Left ventricle myocardium inferior (tissue), 1 donor: ENCODE measurements at regions not wholly inside any gene's neighbourhood (a gene's known extent, or its start where the extent isn't known, plus 50 kb on each side); places are given as distances from the start of the nearest gene placed in this dataset.

ENCODE experiments used
- DNase-seq: peaks from one replicate; pipeline ENCODE4 v3.0.0-alpha.2; 2020
- H3K27ac ChIP-seq: fragments of 200-600 bp; replicated peaks from 2 replicates; pipeline ENCODE4 v1.8.0; 2021
- H3K27me3 ChIP-seq: fragments of 200-600 bp; 2 replicates; pipeline ENCODE4 v1.8.0; 2021; ENCODE audit warnings: low read depth
- H3K36me3 ChIP-seq: fragments of 200-600 bp; 2 replicates; pipeline ENCODE4 v1.8.0; 2021
- H3K4me1 ChIP-seq: fragments of 200-600 bp; 2 replicates; pipeline ENCODE4 v1.8.0; 2021
- H3K4me3 ChIP-seq: fragments of 200-600 bp; 2 replicates; pipeline ENCODE4 v1.8.0; 2021; ENCODE audit warnings: mild to moderate bottlenecking, moderate library complexity
- H3K9me3 ChIP-seq: fragments of 200-600 bp; replicated peaks from 2 replicates; pipeline ENCODE4 v1.8.0; 2021
- CTCF ChIP-seq: fragments of 200-600 bp; IDR thresholded peaks from 2 replicates; pipeline ENCODE4 v1.8.0; 2021; ENCODE audit warnings: antibody characterized with exemption, mild to moderate bottlenecking, borderline replicate concordance
- intact Hi-C: fragments of 100-400 bp; cut with micrococcal nuclease; formaldehyde crosslinking; loops from one replicate; pipeline ENCODE4 v1.11.0; 2022
- donor health status: DM: no; HTN: yes; CAD: no; lungs with severe emphysema.

GRCh38 chr12:114478865-114479264 is 72.9 kb upstream of the TBX5 start:
- H3K27me3 ChIP-seq: peaks cover 85% of the 10 kb centered on the region
- no peak for DNase-seq
- H3K4me3 ChIP-seq: no peak overlapping the region
- H3K9me3 ChIP-seq: no peaks in the 10 kb centered on the region
- H3K36me3 ChIP-seq: no peaks in the 10 kb centered on the region
- no peak for TF ChIP-seq CTCF
- intact Hi-C loops: loop anchor here (10.0 kb wide), 1 partner anchor 314 kb away; no protein-coding TSS in a partner anchor
- peaks cover 17% of the 10 kb centered on the region for H3K4me1 ChIP-seq
- no peak overlapping the region for H3K27ac ChIP-seq

GRCh38 chr12:114477989-114478395 is 72.0 kb upstream of the TBX5 start:
- intact Hi-C loops: loop anchor here (10.0 kb wide), 1 partner anchor 313 kb away; no protein-coding TSS in a partner anchor
- H3K9me3 ChIP-seq: no peaks in the 10 kb centered on the region
- H3K4me3 ChIP-seq: no peak overlapping the region
- H3K27me3 ChIP-seq: peaks cover 76% of the 10 kb centered on the region
- H3K27ac ChIP-seq: no peak overlapping the region
- peaks cover 17% of the 10 kb centered on the region for H3K4me1 ChIP-seq
- TF ChIP-seq CTCF: no peak
- no peaks in the 10 kb centered on the region for H3K36me3 ChIP-seq
- DNase-seq: no peak

- intact Hi-C loops: loop anchor here (10.0 kb wide), 1 partner anchor 311 kb away; no protein-coding TSS in a partner anchor
- Histone ChIP-seq H3K4me3 (no peak overlapping the region), H3K27me3 (peaks cover 58% of the 10 kb centered on the region), H3K27ac (no peak overlapping the region), H3K36me3 (no peaks in the 10 kb centered on the region), H3K4me1 (peaks cover 14% of the 10 kb centered on the region), H3K9me3 (no peaks in the 10 kb centered on the region)
- TF ChIP-seq CTCF: peak; percentile 73
- DNase-seq: no peak
Measured at GRCh38 chr12:114476159-114476558, 70.2 kb upstream of the TBX5 start.

GRCh38 chr12:114473717-114474116 is 67.8 kb upstream of the TBX5 start:
- no peaks in the 10 kb centered on the region for H3K36me3 ChIP-seq
- intact Hi-C loops: loop anchor here (10.0 kb wide), 1 partner anchor 309 kb away; no protein-coding TSS in a partner anchor
- peaks cover 40% of the 10 kb centered on the region for H3K27me3 ChIP-seq

GRCh38 chr12:114473018-114473417 is 67.1 kb upstream of the TBX5 start:
- Histone ChIP-seq H3K36me3 (no peaks in the 10 kb centered on the region), H3K27ac (no peak overlapping the region), H3K4me1 (no peaks in the 10 kb centered on the region), H3K27me3 (peaks cover 33% of the 10 kb centered on the region), H3K4me3 (no peak overlapping the region), H3K9me3 (no peaks in the 10 kb centered on the region)
- DNase-seq: no peak
- TF ChIP-seq CTCF: no peak
- intact Hi-C loops: loop anchor here (10.0 kb wide), 1 partner anchor 308 kb away; no protein-coding TSS in a partner anchor

More at GRCh38 chr12:114473717-114474116, 67.8 kb upstream of the TBX5 start:
- no peak for TF ChIP-seq CTCF
- DNase-seq: no peak
- Histone ChIP-seq H3K27ac (no peak overlapping the region), H3K4me3 (no peak overlapping the region), H3K4me1 (no peaks in the 10 kb centered on the region), H3K9me3 (no peaks in the 10 kb centered on the region)

GRCh38 chr12:114457620-114458019 is 51.7 kb upstream of the TBX5 start:
- H3K27me3 ChIP-seq: peaks cover 65% of the 10 kb centered on the region
- TF ChIP-seq CTCF: no peak
- no peaks in the 10 kb centered on the region for H3K36me3 ChIP-seq
- intact Hi-C loops: no loop called here
- H3K9me3 ChIP-seq: no peaks in the 10 kb centered on the region
- no peak for DNase-seq
- H3K4me1 ChIP-seq: no peaks in the 10 kb centered on the region
- H3K4me3 ChIP-seq: no peak overlapping the region
- no peak overlapping the region for H3K27ac ChIP-seq
